ENCODE measurements at regions not wholly inside any gene's neighbourhood (a gene's known extent, or its start where the extent isn't known, plus 50 kb on each side); places are given as distances from the start of the nearest gene placed in this dataset.

GRCh38 chr3:103269287-103269686 lies 834.5 kb downstream of the ZPLD1 start:
- H3K9ac ChIP-seq (ENCODE audit: control insufficient read depth, extremely low read depth, insufficient read depth, low read length) = no peak overlapping the region
- TF ChIP-seq CTCF (optimal IDR thresholded peaks at IDR 0.05 in 1 of 3, IDR thresholded peaks at IDR 0.05 in 1 of 3, conservative IDR thresholded peaks at IDR 0.05 in 1 of 3; ENCODE audit: extremely low read depth in 1 of 3, insufficient read depth in 2 of 3, low read length in 3 of 3) (no peak), EZH2 (IDR thresholded peaks at IDR 0.05; ENCODE audit: low read length) (no peak)
- no peak overlapping the region for H3K4me3 ChIP-seq (ENCODE audit: control insufficient read depth in 2 of 3, extremely low read depth in 1 of 3, insufficient read depth in 2 of 3, low read depth in 1 of 3, low read length in 3 of 3)
- H2AFZ ChIP-seq (ENCODE audit: control insufficient read depth, low read length) = no peak overlapping the region
- no peak for FAIRE-seq
- no peaks in the 10 kb centered on the region for H4K20me1 ChIP-seq (ENCODE audit: control insufficient read depth, extremely low read depth, insufficient read depth, low read length)
- no peak overlapping the region for H3K27ac ChIP-seq (ENCODE audit: control insufficient read depth, insufficient read depth, low read length)
- H3K4me1 ChIP-seq (ENCODE audit: control insufficient read depth, extremely low read depth, insufficient read depth, low read length) = no peaks in the 10 kb centered on the region
- dilution Hi-C loops (cut with MboI; ENCODE audit: extremely low pct_ligation_motif_present, low sequenced_read_pairs) = no loop called here
- H3K9me3 ChIP-seq (ENCODE audit: control insufficient read depth, low read depth, low read length) = no peaks in the 10 kb centered on the region
- no peaks in the 10 kb centered on the region for H3K79me2 ChIP-seq (ENCODE audit: control insufficient read depth, insufficient read depth, low read length)
- no peak for DNase-seq (ENCODE audit: low read depth, low spot score)
- H3K9me1 ChIP-seq (ENCODE audit: control insufficient read depth, extremely low read depth, insufficient read depth, low read length) = no peaks in the 10 kb centered on the region
- no peak overlapping the region for H3K4me2 ChIP-seq (ENCODE audit: control insufficient read depth, extremely low read depth, insufficient read depth, low read depth, low read length)
- H3K36me3 ChIP-seq (ENCODE audit: control insufficient read depth in 2 of 2, extremely low read depth in 1 of 2, insufficient read depth in 2 of 2, low read length in 2 of 2) = no peaks in the 10 kb centered on the region
- no peaks in the 10 kb centered on the region for H3K27me3 ChIP-seq (ENCODE audit: control insufficient read depth, extremely low read depth, insufficient read depth, low read length)

- FAIRE-seq = no peak
- Histone ChIP-seq H3K27me3 (ENCODE audit: control insufficient read depth, extremely low read depth, insufficient read depth, low read length) (no peaks in the 10 kb centered on the region), H3K9me3 (ENCODE audit: control insufficient read depth, low read depth, low read length) (no peaks in the 10 kb centered on the region), H3K4me2 (ENCODE audit: control insufficient read depth, extremely low read depth, insufficient read depth, low read depth, low read length) (no peak overlapping the region), H3K9me1 (ENCODE audit: control insufficient read depth, extremely low read depth, insufficient read depth, low read length) (no peaks in the 10 kb centered on the region), H4K20me1 (ENCODE audit: control insufficient read depth, extremely low read depth, insufficient read depth, low read length) (no peaks in the 10 kb centered on the region), H3K4me1 (ENCODE audit: control insufficient read depth, extremely low read depth, insufficient read depth, low read length) (no peaks in the 10 kb centered on the region), H3K36me3 (ENCODE audit: control insufficient read depth in 2 of 2, extremely low read depth in 1 of 2, insufficient read depth in 2 of 2, low read length in 2 of 2) (no peaks in the 10 kb centered on the region), H3K27ac (ENCODE audit: control insufficient read depth, insufficient read depth, low read length) (no peak overlapping the region), H3K79me2 (ENCODE audit: control insufficient read depth, insufficient read depth, low read length) (no peaks in the 10 kb centered on the region), H2AFZ (ENCODE audit: control insufficient read depth, low read length) (no peak overlapping the region), H3K9ac (ENCODE audit: control insufficient read depth, extremely low read depth, insufficient read depth, low read length) (no peak overlapping the region), H3K4me3 (ENCODE audit: control insufficient read depth in 2 of 3, extremely low read depth in 1 of 3, insufficient read depth in 2 of 3, low read depth in 1 of 3, low read length in 3 of 3) (no peak overlapping the region)
- DNase-seq (ENCODE audit: low read depth, low spot score) = no peak
- no peak for TF ChIP-seq CTCF (optimal IDR thresholded peaks at IDR 0.05 in 1 of 3, IDR thresholded peaks at IDR 0.05 in 1 of 3, conservative IDR thresholded peaks at IDR 0.05 in 1 of 3; ENCODE audit: extremely low read depth in 1 of 3, insufficient read depth in 2 of 3, low read length in 3 of 3)
- TF ChIP-seq EZH2 (IDR thresholded peaks at IDR 0.05; ENCODE audit: low read length) = no peak
- dilution Hi-C loops (cut with MboI; ENCODE audit: extremely low pct_ligation_motif_present, low sequenced_read_pairs) = no loop called here
Measured at GRCh38 chr3:103271575-103271974, 836.8 kb downstream of the ZPLD1 start.
